ENCODE measurements at regions not wholly inside any gene's neighbourhood (a gene's known extent, or its start where the extent isn't known, plus 50 kb on each side); places are given as distances from the start of the nearest gene placed in this dataset.

GRCh38 chr5:82352146-82352791 lies 74.1 kb upstream of the RPS23 start:
- intact Hi-C loops (cut with DNase I): loop anchor here (2.0 to 10.0 kb wide), 3 partner anchors 393 to 1210 kb away; no protein-coding TSS in a partner anchor
- no peak for DNase-seq (ENCODE audit: low spot score)

- intact Hi-C loops (cut with DNase I): loop anchor here (2.0 to 10.0 kb wide), 4 partner anchors 291 to 1211 kb away; no protein-coding TSS in a partner anchor
- DNase-seq (ENCODE audit: low spot score): no peak
Observed at GRCh38 chr5:82351754-82352145, 73.6 kb upstream of the RPS23 start.

- intact Hi-C loops (cut with DNase I): loop anchor here (2.0 to 10.0 kb wide), 3 partner anchors 292 to 1211 kb away; no protein-coding TSS in a partner anchor
Observed at GRCh38 chr5:82351297-82351696, 73.1 kb upstream of the RPS23 start.

GRCh38 chr5:82349652-82350051 lies 71.5 kb upstream of the RPS23 start:
- intact Hi-C loops (cut with DNase I): loop anchor here (2.0 to 10.0 kb wide), 5 partner anchors 37 to 1213 kb away; no protein-coding TSS in a partner anchor
- DNase-seq (ENCODE audit: low spot score): no peak

More at GRCh38 chr5:82351297-82351696, 73.1 kb upstream of the RPS23 start:
- DNase-seq (ENCODE audit: low spot score): no peak

- intact Hi-C loops (cut with DNase I): loop anchor here (5.0 to 10.0 kb wide), 2 partner anchors 37 to 756 kb away; no protein-coding TSS in a partner anchor
Observed at GRCh38 chr5:82348784-82349425, 70.8 kb upstream of the RPS23 start.

GRCh38 chr5:82347201-82347865 lies 69.2 kb upstream of the RPS23 start:
- intact Hi-C loops (cut with DNase I): loop anchor here (5.0 to 10.0 kb wide), 2 partner anchors 35 to 757 kb away; no protein-coding TSS in a partner anchor

More at GRCh38 chr5:82348784-82349425, 70.8 kb upstream of the RPS23 start:
- no peak for DNase-seq (ENCODE audit: low spot score)

GRCh38 chr5:82346399-82347165 lies 68.4 kb upstream of the RPS23 start:
- no peak for DNase-seq (ENCODE audit: low spot score)
- intact Hi-C loops (cut with DNase I): loop anchor here (5.0 to 10.0 kb wide), 2 partner anchors 34 to 758 kb away; no protein-coding TSS in a partner anchor

More at GRCh38 chr5:82347201-82347865, 69.2 kb upstream of the RPS23 start:
- DNase-seq (ENCODE audit: low spot score): no peak

GRCh38 chr5:82345108-82345507 lies 67.0 kb upstream of the RPS23 start:
- intact Hi-C loops (cut with DNase I): loop anchor here (5.0 to 10.0 kb wide), 2 partner anchors 33 to 760 kb away; no protein-coding TSS in a partner anchor
- DNase-seq (ENCODE audit: low spot score): no peak

- intact Hi-C loops (cut with DNase I): loop anchor here (10.0 kb wide), 1 partner anchor 763 kb away; no protein-coding TSS in a partner anchor
- DNase-seq (ENCODE audit: low spot score): no peak
Observed at GRCh38 chr5:82341325-82341724, 63.2 kb upstream of the RPS23 start.

GRCh38 chr5:82340799-82341198 lies 62.6 kb upstream of the RPS23 start:
- DNase-seq (ENCODE audit: low spot score): no peak
- intact Hi-C loops (cut with DNase I): loop anchor here (10.0 kb wide), 1 partner anchor 764 kb away; no protein-coding TSS in a partner anchor

GRCh38 chr5:82339792-82340191 lies 61.6 kb upstream of the RPS23 start:
- DNase-seq (ENCODE audit: low spot score): no peak
- intact Hi-C loops (cut with DNase I): loop anchor here (10.0 kb wide), 2 partner anchors 765 to 1065 kb away; no protein-coding TSS in a partner anchor

- intact Hi-C loops (cut with DNase I): loop anchor here (10.0 kb wide), 1 partner anchor 1066 kb away; no protein-coding TSS in a partner anchor
- DNase-seq (ENCODE audit: low spot score): no peak
Observed at GRCh38 chr5:82338771-82339373, 60.7 kb upstream of the RPS23 start.

- intact Hi-C loops (cut with DNase I): loop anchor here (10.0 kb wide), 1 partner anchor 1068 kb away; no protein-coding TSS in a partner anchor
Observed at GRCh38 chr5:82336959-82337351, 58.8 kb upstream of the RPS23 start.

GRCh38 chr5:82336226-82336958 lies 58.2 kb upstream of the RPS23 start:
- intact Hi-C loops (cut with DNase I): loop anchor here (10.0 kb wide), 1 partner anchor 1068 kb away; no protein-coding TSS in a partner anchor
- DNase-seq (ENCODE audit: low spot score): no peak

More at GRCh38 chr5:82336959-82337351, 58.8 kb upstream of the RPS23 start:
- DNase-seq (ENCODE audit: low spot score): no peak

- DNase-seq (ENCODE audit: low spot score): no peak
- intact Hi-C loops (cut with DNase I): loop anchor here (2.0 to 10.0 kb wide), 2 partner anchors 23 to 1069 kb away; no protein-coding TSS in a partner anchor
Observed at GRCh38 chr5:82335806-82336205, 57.7 kb upstream of the RPS23 start.

- intact Hi-C loops (cut with DNase I): loop anchor here (2.0 to 10.0 kb wide), 2 partner anchors 22 to 1070 kb away; no protein-coding TSS in a partner anchor
- no peak for DNase-seq (ENCODE audit: low spot score)
Observed at GRCh38 chr5:82334856-82335255, 56.7 kb upstream of the RPS23 start.

- DNase-seq (ENCODE audit: low spot score): no peak
- intact Hi-C loops (cut with DNase I): loop anchor here (2.0 to 10.0 kb wide), 2 partner anchors 21 to 1071 kb away; no protein-coding TSS in a partner anchor
Observed at GRCh38 chr5:82334085-82334692, 56.0 kb upstream of the RPS23 start.
